Tibial nerve (tissue), 3 donors: ENCODE measurements at regions not wholly inside any gene's neighbourhood (a gene's known extent, or its start where the extent isn't known, plus 50 kb on each side); places are given as distances from the start of the nearest gene placed in this dataset.

Experiments used
- POLR2A ChIP-seq, 2 donors: fragments of 450-650 bp; IDR thresholded peaks; one replicate each; pipeline ENCODE4 v1.6.1; 2017; ENCODE audit warnings: antibody characterized with exemption in 2 of 2, mild to moderate bottlenecking in 2 of 2, moderate library complexity in 2 of 2
- TF ChIP-seq, protein P1 (sequence below), 5 experiments: fragments of 200-600 bp in 3 of 5; fragments of 450-650 bp in 2 of 5; sonication (generic) in 3 of 5; IDR thresholded peaks; one replicate each; pipeline ENCODE4 v1.5.1; 2016 to 2019; ENCODE audit warnings: antibody characterized with exemption in 5 of 5, mild to moderate bottlenecking in 3 of 5, moderate library complexity in 2 of 5

DNA sequence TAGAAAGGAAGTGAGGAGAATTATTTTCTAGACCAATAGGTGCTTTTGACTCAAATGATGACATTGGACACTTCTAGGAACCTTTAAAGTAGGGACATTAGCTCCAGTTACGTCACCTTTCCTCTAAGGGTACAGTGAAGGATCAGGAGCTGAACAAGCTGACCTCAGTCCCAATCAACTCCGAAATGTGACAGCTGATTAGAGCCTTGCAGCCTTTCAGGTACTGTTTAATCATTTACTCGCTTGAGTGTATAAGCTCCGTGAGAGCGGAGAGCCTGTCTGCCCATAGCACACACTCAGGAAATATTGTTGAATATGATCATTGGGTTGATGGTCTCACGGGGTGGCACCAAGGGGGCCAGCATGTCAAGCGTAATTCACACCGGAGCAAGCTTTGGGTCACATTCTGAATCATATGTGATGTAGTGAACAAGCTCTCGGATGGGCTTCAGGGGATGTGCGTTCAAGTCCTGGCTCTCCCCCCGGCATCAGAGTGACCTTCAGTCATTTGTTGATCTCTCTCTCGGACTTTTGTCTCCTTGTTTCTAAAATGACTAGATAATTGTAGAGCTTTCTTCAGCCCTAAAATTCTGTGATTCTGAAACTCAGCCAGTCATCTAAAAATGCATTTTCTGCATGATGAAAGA, 141.9 kb downstream of the ZIC5 start:
- TF ChIP-seq, protein P1, sequence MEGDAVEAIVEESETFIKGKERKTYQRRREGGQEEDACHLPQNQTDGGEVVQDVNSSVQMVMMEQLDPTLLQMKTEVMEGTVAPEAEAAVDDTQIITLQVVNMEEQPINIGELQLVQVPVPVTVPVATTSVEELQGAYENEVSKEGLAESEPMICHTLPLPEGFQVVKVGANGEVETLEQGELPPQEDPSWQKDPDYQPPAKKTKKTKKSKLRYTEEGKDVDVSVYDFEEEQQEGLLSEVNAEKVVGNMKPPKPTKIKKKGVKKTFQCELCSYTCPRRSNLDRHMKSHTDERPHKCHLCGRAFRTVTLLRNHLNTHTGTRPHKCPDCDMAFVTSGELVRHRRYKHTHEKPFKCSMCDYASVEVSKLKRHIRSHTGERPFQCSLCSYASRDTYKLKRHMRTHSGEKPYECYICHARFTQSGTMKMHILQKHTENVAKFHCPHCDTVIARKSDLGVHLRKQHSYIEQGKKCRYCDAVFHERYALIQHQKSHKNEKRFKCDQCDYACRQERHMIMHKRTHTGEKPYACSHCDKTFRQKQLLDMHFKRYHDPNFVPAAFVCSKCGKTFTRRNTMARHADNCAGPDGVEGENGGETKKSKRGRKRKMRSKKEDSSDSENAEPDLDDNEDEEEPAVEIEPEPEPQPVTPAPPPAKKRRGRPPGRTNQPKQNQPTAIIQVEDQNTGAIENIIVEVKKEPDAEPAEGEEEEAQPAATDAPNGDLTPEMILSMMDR (IDR thresholded peaks at IDR 0.05), result no peak
- no peak for TF ChIP-seq POLR2A (IDR thresholded peaks at IDR 0.05)
